Limb (tissue), 2 donors: ENCODE measurements at regions not wholly inside any gene's neighbourhood (a gene's known extent, or its start where the extent isn't known, plus 50 kb on each side); places are given as distances from the start of the nearest gene placed in this dataset.

Experiments used
- DNase-seq, 2 donors: peaks; one replicate each; pipeline ENCODE4 v3.0.0-alpha.2; 2016; ENCODE audit errors: extremely low spot score in 2 of 2

DNA sequence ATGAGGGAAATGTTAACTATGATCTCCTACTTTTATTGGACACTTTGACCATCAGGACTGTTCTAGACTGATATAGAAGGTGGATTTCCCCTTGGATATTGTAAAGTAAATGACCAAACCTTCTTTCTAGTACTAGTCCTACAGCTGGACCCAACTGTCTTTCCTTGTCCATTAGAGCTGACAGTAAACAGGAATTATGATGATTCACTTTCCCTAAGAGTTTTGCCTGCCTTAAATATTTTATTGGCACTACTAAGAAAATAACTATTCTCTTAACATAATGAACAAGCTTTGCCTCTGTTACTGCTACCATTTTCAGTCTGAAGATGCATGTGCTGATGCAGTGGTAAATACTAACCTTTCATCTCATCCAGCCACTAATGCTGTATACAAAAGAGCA, 915.4 kb downstream of the CENPC start:
- DNase-seq, result no peak

DNA sequence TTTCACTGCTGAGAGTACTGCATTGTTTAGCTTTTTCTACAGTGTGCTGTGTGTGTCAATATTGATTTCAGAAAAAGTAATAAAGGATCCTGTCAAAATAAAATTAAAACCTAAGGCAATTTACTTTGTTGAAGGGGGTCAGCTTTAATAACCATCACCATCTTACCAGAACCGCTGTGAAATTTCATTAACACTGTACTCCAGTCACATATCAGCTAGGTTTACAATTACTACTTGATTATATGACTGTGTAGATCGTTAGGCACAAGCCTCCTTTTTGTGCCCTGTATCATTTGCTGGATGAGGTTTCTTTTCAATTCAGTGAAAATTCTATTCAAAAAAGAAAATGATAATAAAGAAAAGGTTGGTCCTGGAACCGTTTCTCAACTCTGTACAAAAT, 917.2 kb downstream of the CENPC start:
- DNase-seq, result no peak

DNA sequence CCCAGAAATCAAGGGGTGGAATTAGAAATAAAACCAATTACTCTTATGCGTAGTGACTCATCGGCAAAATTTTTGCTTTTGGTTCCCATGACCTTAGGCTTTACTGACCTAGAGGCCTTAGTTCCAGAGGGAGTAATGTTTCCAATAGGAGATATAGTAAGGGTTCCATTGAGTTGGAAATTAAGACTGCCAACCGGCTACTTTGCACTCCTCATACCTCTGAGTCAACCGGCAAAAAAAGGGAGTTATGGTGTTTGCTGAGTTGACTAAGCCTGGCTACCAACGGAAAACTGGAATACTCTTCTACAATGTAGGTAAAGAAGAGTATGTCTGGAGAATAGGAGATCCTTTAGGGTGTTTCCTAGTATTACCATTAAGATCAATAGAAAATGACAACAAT, 919.8 kb downstream of the CENPC start:
- no peak for DNase-seq

DNA sequence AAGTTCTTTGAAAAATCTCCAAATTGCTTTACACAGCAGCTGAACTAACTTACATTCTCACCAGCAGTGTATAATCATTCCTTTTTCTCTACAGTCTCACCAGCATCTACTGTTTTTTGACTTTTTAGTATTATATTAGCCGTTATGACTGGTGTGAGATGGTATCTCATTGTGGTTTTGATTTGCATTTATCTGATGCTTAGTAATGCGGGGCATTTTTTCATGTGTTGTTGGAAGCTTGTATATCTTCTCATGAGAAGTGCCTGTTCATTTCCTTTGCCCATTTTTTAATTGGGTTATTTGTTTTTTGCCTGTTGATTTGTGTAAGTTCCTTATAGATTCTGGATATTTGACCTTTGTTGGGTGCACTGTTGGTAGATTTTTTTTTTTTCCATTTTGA, 931.7 kb downstream of the CENPC start:
- DNase-seq, result no peak

DNA sequence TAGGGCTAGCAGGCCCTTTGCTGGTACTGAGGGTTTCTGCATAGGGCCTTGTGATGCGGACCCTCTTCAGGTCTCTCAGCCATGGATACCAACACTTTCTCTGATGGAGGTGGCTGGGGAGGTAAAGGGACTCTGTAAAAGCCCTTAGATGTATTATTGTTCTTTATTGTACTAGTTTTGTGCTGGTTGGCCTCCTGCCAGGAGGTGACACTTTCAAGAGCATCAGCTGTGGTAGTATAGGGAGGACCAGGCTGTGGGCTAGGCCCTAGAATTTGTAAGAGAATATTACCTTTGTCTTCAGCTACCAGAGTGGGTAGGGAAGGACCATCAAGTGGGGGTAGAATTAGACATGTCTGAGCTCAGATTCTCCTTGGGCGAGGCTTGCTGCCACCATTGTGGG, 936.3 kb downstream of the CENPC start:
- no peak for DNase-seq

DNA sequence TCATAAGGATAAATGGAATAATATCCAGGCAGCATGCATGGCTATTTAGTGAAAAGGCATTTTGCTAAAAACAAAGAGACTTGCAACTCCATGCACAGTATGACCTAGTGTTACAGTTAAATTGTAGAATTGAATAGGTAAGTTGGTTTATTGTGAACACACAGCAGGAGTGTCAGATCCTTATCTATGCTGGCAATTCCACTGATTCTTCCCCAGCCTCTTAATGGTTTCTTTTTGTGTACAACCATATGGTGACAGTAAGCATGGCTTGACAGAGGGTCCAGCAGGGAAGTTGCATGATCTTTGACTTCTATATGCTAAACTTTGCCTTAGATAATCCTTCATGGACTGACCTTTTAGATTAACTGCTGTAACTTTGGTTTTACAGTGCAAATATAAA, 936.6 kb upstream of the EPHA5 start:
- DNase-seq, result no peak

DNA sequence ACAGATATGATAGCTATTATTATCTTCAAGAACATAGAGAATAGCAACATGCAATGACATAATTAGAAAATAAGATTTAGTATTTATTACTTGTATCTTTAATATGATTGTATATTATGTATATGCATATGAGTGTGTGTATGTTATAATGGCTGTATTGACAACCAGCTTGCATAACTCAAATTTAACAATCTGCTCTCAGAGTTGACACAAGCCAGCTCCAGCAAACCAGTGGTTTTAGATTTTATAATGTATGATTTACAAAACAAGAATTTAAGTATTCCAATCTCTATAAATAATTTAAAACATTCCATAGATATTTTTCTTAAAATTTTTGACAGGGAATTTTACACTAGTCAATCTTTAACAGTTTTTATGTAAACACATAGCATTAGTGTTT, 935.9 kb upstream of the EPHA5 start:
- DNase-seq, result no peak

DNA sequence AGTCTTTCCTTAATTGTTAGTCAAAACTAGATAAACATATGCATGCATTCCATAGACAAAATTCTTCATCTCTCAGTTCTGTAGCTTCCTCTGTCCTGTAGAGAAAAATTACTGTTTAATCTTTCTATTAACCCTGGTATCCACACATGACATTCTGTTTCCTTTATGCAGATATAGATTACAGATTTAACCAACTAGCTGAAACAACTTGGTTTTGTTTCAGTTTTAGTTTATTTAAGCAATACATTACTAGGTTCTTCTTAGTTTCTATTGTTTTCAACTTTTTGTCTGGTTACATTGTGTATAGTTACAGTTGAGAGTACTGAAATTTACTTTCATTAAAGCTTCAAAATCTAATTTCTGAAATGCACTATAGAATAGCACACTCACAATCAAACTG, 933.9 kb upstream of the EPHA5 start:
- no peak for DNase-seq

DNA sequence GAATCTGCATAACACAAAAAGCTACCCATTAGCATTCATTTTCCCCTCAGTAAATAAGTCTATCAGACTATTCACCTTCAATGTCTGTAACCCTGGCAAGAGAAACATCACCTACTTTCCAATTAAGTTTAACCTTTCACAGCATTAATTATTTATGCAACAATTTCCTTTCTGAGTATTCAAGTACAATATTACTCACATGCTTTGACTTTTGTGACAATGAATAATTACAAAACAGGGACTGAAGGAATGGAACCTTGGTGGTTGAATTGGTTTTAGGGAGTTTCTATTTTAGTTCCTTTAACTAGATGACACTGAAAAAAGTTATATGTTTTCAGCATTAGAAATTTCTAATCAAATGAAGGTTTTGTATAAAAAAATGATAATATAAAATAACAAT, 932.3 kb upstream of the EPHA5 start:
- no peak for DNase-seq

DNA sequence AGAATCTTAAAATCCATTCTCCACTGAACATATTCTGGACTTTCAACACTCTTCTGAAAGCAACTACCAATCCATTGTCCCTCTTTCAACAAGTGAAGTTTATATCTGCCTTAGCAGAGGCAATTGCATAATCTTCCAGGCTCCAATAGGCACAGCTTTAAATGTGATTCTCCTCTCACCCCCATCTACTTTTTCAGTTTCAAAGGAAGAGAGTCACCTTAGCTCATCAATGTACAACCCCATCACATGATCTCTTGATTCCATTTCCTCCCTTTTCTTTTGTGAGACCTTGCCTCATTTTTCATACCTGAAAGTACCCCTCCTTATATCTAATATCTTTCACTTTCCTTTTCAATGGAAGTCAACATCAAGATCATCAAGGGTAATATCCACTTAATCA, 921.7 kb upstream of the EPHA5 start:
- no peak for DNase-seq

DNA sequence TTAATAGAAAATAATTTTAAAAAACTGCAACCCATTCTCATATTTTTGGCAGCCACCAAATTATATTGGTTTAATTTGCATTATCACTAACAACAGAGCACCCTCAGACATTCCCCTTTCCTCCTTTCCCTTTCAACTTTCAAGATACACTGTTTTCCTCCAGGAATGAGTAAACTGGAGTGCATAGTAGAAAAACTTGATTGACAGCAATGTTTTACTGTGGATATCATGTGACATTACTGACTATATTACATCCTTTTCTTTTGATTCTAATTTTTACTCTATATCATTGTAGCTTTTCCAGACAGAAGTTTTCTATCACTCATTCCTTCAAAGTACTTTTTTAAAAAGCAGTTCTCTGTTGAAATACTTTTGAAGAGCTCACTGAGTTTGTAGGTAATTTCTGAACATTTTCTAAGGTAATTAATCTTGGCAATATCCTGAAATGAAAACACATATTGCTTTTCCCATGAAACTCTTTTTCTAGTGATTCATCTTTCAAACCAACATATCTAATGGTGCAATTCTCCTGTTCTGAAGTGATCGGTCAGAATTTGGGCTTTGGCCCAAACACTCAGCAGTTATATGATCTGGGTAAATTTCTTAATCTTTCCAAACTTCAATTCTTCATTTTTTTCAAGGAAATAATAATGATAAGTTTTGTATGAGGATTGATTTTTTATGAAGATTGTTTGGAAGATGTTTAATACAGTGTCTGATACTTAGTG, 920.4 kb upstream of the EPHA5 start:
- DNase-seq, result no peak

DNA sequence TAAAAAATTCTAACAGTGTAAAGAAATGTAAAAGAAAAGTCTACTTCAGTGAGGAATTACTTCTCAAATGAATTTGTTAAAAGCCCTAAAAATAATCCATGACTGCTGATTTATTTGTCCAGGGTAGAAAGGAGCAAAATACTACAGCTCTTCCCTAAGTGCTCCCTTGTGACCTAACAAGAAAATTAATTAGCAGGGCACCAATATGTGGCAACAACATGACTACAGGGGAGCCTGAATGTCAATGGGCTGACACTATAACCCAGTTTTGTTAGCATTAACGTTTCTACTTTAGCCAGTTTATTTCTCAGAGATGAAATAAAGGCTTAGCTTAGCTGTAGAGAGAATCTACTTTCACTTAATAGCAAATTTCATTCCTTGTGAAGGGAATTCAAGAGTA, 918.9 kb upstream of the EPHA5 start:
- DNase-seq, result no peak

DNA sequence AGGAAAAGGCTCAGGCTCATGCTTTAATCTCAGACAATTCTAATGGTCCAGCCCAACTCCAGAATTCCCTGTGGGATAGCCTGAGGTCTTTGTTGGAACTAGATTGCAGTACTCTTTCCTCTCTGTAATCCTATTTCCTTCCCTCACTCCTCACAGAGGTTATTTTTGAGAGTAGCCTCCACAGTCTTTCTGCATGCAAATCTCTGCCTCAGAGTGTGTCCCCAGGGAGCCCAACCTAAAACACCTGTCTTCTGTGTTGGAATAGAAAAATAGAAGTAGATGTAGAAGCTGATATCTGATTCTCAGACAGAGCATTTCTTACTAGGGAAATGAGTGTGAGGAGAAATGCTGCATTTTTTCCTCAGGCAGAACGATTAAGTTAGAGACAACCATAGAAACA, 915.5 kb upstream of the EPHA5 start:
- no peak for DNase-seq

DNA sequence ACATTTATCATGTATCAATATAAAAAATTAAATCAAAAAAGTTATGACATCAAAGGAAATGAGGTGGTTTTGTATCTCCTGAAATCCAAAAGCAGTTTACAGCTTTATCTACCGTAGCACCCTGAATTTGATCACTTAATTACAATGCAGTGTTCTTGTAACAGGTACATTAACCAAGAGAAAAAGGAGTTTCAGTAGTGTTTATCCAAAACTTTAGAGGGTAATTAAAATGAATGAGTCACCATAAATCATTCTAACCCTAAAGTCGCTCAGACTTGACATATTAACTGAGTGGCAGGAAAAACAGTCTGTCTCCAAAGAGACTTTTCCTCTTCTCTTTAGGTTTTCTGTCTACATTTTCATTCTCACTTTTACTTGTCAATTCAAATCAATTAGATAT, 907.6 kb upstream of the EPHA5 start:
- DNase-seq, result no peak

DNA sequence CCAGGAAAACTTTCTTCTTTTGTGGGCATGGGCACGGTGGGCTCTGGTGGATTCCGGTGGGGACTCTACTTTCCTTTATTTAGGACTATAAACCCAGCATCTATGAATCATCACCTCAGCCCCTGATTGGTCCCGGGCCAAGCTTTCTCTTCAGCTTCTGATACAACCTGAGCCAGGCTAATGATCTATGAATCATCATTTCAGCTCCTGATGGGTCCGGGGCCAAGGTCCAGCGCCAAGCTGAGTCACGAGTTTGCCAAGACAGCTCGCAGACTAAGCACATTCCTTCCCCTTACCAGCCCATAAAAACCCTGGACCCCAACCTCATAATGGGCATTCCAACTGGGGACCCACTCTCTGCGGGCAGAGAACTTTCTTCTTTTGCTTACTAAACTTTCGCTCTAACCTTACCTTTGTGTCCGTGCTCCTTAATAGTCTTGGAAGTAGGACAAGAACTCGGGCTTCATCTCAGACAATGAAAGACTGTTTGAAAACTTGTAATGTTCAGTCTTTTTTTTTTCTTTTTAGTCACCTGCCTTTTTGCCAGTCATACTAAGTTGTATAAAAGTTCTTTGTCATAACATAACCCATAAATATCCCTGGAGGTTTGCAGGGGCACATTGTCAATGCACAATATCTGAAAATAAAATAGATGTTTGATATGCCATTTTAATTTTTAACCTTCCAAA, 904.9 kb upstream of the EPHA5 start:
- no peak for DNase-seq

DNA sequence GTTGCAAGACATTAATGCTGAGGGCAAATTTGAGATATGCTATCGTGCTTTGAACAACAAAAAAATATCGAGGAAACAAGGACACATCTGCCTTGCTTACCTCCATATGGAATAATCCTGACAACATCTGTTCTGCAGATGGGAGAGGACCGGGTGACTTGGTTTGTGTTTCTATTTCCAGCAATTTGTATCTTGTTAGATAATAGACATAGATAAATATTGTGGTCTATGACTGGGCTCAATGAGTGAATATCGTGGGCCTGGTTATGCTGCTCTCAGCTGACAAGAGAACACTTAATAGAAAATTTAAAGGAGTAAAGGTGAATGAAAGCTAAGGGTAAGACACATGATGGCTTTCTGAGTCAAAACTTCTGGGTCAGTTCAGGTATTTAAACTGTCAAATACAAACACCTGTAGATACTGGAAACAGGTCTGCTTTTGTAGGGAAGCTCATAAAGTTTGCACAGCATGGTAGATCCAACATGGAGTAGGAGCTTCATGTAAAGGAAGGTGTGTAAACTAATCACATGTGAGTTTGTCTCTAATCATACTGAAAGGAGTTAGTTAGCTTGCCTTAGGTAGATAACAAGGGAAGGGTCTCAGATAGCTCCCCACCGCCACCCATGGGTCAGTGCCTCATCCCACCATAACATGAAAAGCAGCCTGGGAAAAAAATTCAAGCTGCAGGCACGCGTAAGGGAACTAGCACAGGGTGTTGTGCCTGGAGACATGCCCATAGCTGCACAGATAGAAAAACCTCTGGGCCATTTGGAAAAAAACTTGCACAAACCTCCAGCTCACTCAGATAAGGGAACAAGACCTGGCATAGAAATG, 904.1 kb upstream of the EPHA5 start:
- DNase-seq, result no peak

DNA sequence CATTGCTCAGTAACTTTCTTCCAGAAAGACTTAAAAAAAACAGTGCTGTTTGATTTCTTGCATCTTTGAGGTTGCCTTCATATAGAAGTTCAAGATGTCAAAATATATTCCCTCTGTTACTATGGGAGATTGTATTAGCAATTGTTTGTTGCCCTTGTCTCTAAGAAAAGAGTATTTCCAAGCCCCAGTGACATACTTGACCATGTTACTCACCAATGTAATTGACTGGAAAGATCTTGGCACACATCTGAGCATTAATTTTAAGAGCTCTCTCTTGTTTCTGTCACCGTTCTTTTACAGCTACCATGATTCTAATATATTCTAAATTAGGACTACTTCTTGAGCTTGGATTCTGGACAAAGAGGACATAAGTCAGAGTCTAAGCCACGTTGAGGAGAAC, 902.7 kb upstream of the EPHA5 start:
- no peak for DNase-seq

DNA sequence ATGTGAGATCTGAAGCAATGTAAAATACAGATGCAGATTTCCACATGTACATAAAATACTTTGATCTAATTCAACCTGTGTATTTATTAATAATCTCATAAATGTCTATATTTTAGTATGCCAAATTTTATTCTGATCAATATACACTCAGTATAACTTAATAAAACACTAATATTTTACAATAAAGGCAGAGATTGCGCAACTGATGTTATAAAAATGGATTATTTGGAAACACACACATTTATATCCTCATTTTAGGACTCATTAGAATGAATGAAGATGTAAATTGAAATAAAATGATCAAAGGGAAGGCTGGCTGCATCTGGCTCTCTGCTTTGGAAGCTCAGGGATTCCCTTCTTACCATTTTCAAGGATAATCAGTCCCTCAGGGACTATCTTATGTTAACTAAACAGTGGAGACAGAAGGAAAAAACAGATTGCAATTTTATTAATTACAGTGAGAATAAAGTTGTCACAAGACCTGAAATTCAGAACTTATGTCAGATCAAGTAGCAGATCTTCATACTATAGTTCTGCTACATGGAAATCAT, 900.9 kb upstream of the EPHA5 start:
- DNase-seq, result no peak

DNA sequence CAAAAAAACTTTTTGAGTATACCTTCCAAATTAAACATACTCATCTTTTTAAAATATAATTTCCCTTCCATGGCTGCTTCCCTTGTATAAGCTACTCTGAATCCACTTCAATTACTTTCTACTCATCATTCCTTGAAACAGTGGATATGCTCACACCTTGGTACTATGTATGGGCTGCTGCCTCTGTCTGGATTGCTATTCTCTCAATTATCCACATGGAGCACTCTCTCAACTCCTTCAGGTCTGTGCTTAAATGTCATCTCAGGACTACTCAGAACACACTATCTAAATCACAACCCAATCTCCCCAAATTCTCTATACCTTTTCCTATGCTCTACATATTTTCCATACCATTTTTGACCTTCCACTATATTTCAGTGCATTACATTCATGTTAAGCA, 898.9 kb upstream of the EPHA5 start:
- DNase-seq, result no peak

DNA sequence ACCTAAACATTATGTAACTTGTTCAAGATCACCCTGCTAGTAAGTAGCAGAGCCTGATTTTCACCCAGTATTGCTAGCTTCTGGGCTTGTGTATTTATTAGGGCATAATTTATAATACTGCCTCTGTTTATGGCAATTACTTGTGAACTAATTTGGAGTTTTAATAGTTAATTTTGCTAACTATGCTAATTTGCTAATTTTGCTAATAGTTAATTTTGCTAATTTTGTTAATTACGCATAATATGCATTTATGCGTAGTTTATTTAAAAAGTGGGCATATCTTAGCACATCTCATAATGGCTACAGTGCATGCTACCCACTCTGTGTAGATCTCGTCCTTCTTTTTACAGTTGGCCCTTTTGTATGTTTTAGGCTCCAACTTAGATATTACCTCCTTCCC, 898.1 kb upstream of the EPHA5 start:
- no peak for DNase-seq

DNA sequence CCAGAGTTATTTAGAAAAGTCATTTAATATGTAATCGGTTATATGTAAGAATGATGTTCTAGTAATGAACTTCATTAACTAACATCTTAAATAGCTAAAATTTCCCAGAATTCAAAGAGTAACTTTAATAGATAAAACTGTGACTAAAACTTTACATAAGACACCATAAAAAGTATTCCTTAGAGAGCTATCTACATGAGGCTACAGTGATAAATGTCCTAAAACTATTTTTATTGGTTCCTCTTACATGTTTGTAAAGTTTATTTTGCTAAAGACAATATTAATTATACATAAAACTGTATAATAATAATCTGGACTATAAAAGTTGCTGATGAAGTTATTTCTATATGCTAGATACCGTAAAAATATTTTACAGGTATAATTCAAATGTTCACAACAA, 897.7 kb upstream of the EPHA5 start:
- DNase-seq, result no peak

DNA sequence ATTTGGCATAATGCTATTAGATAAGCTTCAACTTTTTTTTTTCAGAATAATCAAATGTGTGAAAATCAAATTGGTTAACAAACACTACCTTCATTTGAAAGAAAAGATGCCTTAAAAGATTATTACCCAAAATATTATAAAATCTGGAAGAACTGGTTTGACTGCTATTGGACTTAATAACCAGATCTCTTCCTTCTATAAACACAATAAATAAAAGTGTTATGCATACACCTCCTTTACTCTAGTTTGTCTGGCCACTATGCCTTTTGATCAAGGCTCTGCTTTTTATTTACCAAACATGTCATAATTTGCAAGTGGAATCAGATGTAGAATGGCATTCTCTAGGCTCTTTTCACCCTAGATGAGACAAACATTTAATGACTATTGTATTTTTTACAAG, 897.3 kb upstream of the EPHA5 start:
- no peak for DNase-seq
